CD14-positive monocyte (primary cell): ENCODE measurements at regions not wholly inside any gene's neighbourhood (a gene's known extent, or its start where the extent isn't known, plus 50 kb on each side); places are given as distances from the start of the nearest gene placed in this dataset.
A peak's percentile ranks its signal among the peaks of the same experiment; 100 is the strongest.

Source experiments
- DNase-seq, 3 donors: peaks; one replicate each; pipeline ENCODE4 v3.0.0-alpha.2; 2011 to 2022
- H2AFZ ChIP-seq: 2 replicates; pipeline ENCODE4 v1.6.0; 2012; ENCODE audit warnings: mild to moderate bottlenecking, low read depth, low read length, inconsistent platforms; ENCODE audit not compliant: insufficient read depth, poor library complexity, severe bottlenecking
- H3K27ac ChIP-seq, 2 donors: 1 replicate in 1 of 2; 2 replicates in 1 of 2; pipeline ENCODE4 v1.5.1; 2012 to 2013; ENCODE audit warnings: low read length in 2 of 2, control low read depth in 1 of 2, inconsistent platforms in 1 of 2, low read depth in 1 of 2, mild to moderate bottlenecking in 1 of 2
- H3K27me3 ChIP-seq, 2 donors: one replicate each; pipeline versions ENCODE4 v1.6.0 to v1.6.1; 2011 to 2013; ENCODE audit warnings: low read length in 2 of 2; ENCODE audit not compliant: control insufficient read depth in 2 of 2, insufficient read depth in 2 of 2
- H3K36me3 ChIP-seq, 2 donors: replicated peaks in 1 of 2; 1 replicate in 1 of 2; 2 replicates in 1 of 2; pipeline versions ENCODE4 v1.5.1 to v1.6.1; 2012 to 2013; ENCODE audit warnings: low read length in 2 of 2, control low read depth in 1 of 2, inconsistent platforms in 1 of 2, mild to moderate bottlenecking in 1 of 2; ENCODE audit not compliant: insufficient read depth in 2 of 2, control insufficient read depth in 1 of 2
- H3K4me1 ChIP-seq, 2 donors: 1 replicate in 1 of 2; 2 replicates in 1 of 2; pipeline versions ENCODE4 v1.5.1 to v1.6.1; 2012 to 2013; ENCODE audit warnings: low read length in 2 of 2, control low read depth in 1 of 2, inconsistent platforms in 1 of 2, mild to moderate bottlenecking in 1 of 2, moderate library complexity in 1 of 2; ENCODE audit not compliant: insufficient read depth in 2 of 2, control insufficient read depth in 1 of 2
- H3K4me2 ChIP-seq: replicated peaks from 2 replicates; pipeline ENCODE3; 2012; ENCODE audit warnings: low read length, moderate library complexity, mild to moderate bottlenecking; ENCODE audit not compliant: poor library complexity, severe bottlenecking; ENCODE audit errors: extremely low read depth
- H3K4me3 ChIP-seq, 3 experiments: fragments of 200-600 bp in 1 of 3; sonication (generic) in 1 of 3; replicated peaks in 1 of 3; 1 replicate in 2 of 3; 2 replicates in 1 of 3; pipeline ENCODE4 v1.5.1; 2011 to 2013; ENCODE audit warnings: low read length in 3 of 3, mild to moderate bottlenecking in 3 of 3, control low read depth in 2 of 3, low read depth in 2 of 3, inconsistent platforms in 1 of 3, moderate library complexity in 1 of 3
- H3K79me2 ChIP-seq: 2 replicates; pipeline ENCODE4 v1.6.0; 2012; ENCODE audit warnings: mild to moderate bottlenecking, control low read depth, inconsistent platforms, low read length, moderate library complexity; ENCODE audit not compliant: insufficient read depth
- H3K9ac ChIP-seq: 2 replicates; pipeline ENCODE4 v1.6.0; 2017; ENCODE audit warnings: low read length, mild to moderate bottlenecking; ENCODE audit not compliant: insufficient read depth, poor library complexity, severe bottlenecking
- H3K9me3 ChIP-seq, 2 donors: replicated peaks in 1 of 2; 1 replicate in 1 of 2; 2 replicates in 1 of 2; pipeline versions ENCODE4 v1.5.1 to v1.6.1; 2012 to 2013; ENCODE audit warnings: low read length in 2 of 2, control low read depth in 1 of 2; ENCODE audit not compliant: control insufficient read depth in 1 of 2, insufficient read depth in 1 of 2
- H4K20me1 ChIP-seq: 2 replicates; pipeline ENCODE4 v1.6.0; 2012; ENCODE audit warnings: mild to moderate bottlenecking, low read length, control low read depth, moderate library complexity; ENCODE audit not compliant: insufficient read depth
- H3K27ac Mint-ChIP-seq, 7 donors: one replicate each; pipeline ENCODE4 v1.8.0; 2020; ENCODE audit warnings: mild to moderate bottlenecking in 7 of 7, mixed read lengths in 7 of 7, moderate library complexity in 6 of 7, inconsistent platforms in 2 of 7
- H3K27me3 Mint-ChIP-seq, 3 donors: one replicate each; pipeline ENCODE4 v1.8.0; 2021 to 2022; ENCODE audit warnings: low read depth in 3 of 3, mild to moderate bottlenecking in 3 of 3, mixed read lengths in 3 of 3, moderate library complexity in 3 of 3, inconsistent platforms in 1 of 3
- H3K36me3 Mint-ChIP-seq, 2 donors: one replicate each; pipeline ENCODE4 v1.8.0; 2020; ENCODE audit warnings: mixed read lengths in 2 of 2, inconsistent platforms in 1 of 2, mild to moderate bottlenecking in 1 of 2
- H3K4me1 Mint-ChIP-seq: one replicate; pipeline ENCODE4 v1.8.0; 2020; ENCODE audit warnings: mild to moderate bottlenecking, mixed read lengths
- H3K4me3 Mint-ChIP-seq, 2 donors: one replicate each; pipeline ENCODE4 v1.8.0; 2020; ENCODE audit warnings: mild to moderate bottlenecking in 2 of 2, mixed read lengths in 2 of 2, moderate library complexity in 1 of 2
- H3K9me3 Mint-ChIP-seq, 7 donors: one replicate each; pipeline ENCODE4 v1.8.0; 2020 to 2022; ENCODE audit warnings: mixed read lengths in 7 of 7, mild to moderate bottlenecking in 6 of 7, moderate library complexity in 6 of 7, inconsistent platforms in 2 of 7
- WGBS: methylation state at CpG from one replicate; pipeline ENCODE4 v1.1.5; 2013; ENCODE audit warnings: missing lambda C conversion rate; ENCODE audit not compliant: insufficient coverage; 5-methylcytosine and 5-hydroxymethylcytosine counted together
- intact Hi-C, 2 donors: fragments of 100-400 bp; cut with micrococcal nuclease; formaldehyde crosslinking; loops; one replicate each; pipeline versions ENCODE4 v1.15.0 to v1.15.1; 2023
- TF ChIP-seq, protein P1 (sequence below): fragments of 200-600 bp; IDR thresholded peaks from one replicate; pipeline ENCODE4 v1.8.0; 2022; ENCODE audit warnings: antibody characterized with exemption, mild to moderate bottlenecking

DNA sequence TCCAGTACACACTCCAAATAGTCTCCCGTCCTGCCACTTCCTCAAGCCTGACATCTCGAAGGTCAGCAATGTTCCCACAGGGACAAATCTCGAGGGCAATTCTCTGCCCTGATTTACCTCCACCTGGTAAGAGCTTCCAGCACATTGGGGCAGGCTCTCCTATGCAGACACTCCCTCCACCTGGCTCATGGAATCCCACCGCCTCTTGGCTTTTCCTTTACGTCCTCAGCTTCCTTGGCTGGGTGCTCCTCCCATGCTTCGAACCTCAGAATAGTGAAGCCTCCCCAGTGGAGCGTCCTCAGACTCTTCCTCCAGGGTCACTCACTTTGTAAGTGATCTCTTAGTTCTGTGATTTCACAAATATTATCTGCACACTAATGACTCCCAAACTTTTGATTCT is 205.2 kb upstream of the ECI2 start:
- H3K4me3 ChIP-seq, result no peak overlapping the region
- intact Hi-C loops, result no loop called here
- WGBS, result 89% methylated on average over 7 of the region's 7 CpGs
- H3K4me3 Mint-ChIP-seq, result no peak overlapping the region
- no peak for DNase-seq
- H4K20me1 ChIP-seq, result no peaks in the 10 kb centered on the region
- no peaks in the 10 kb centered on the region for H3K9me3 ChIP-seq
- H3K4me2 ChIP-seq, result no peak overlapping the region
- no peak overlapping the region for H2AFZ ChIP-seq
- TF ChIP-seq, protein P1, sequence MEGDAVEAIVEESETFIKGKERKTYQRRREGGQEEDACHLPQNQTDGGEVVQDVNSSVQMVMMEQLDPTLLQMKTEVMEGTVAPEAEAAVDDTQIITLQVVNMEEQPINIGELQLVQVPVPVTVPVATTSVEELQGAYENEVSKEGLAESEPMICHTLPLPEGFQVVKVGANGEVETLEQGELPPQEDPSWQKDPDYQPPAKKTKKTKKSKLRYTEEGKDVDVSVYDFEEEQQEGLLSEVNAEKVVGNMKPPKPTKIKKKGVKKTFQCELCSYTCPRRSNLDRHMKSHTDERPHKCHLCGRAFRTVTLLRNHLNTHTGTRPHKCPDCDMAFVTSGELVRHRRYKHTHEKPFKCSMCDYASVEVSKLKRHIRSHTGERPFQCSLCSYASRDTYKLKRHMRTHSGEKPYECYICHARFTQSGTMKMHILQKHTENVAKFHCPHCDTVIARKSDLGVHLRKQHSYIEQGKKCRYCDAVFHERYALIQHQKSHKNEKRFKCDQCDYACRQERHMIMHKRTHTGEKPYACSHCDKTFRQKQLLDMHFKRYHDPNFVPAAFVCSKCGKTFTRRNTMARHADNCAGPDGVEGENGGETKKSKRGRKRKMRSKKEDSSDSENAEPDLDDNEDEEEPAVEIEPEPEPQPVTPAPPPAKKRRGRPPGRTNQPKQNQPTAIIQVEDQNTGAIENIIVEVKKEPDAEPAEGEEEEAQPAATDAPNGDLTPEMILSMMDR, result no peak
- H3K27ac ChIP-seq, result no peak overlapping the region
- no peak overlapping the region for H3K27ac Mint-ChIP-seq
- H3K9ac ChIP-seq, result no peak overlapping the region
- H3K4me1 ChIP-seq, result peaks cover 0 to 5% of the 10 kb centered on the region in 2 donors
- H3K27me3 Mint-ChIP-seq, result peaks cover 0 to 2% (median under 1%) of the 10 kb centered on the region in 3 donors
- H3K36me3 ChIP-seq, result no peaks in the 10 kb centered on the region
- H3K4me1 Mint-ChIP-seq, result peaks cover 12% of the 10 kb centered on the region
- no peaks in the 10 kb centered on the region for H3K79me2 ChIP-seq
- no peaks in the 10 kb centered on the region for H3K36me3 Mint-ChIP-seq
- H3K9me3 Mint-ChIP-seq, result peaks cover 0 to 6% (median 2%) of the 10 kb centered on the region in 7 donors
- no peaks in the 10 kb centered on the region for H3K27me3 ChIP-seq

DNA sequence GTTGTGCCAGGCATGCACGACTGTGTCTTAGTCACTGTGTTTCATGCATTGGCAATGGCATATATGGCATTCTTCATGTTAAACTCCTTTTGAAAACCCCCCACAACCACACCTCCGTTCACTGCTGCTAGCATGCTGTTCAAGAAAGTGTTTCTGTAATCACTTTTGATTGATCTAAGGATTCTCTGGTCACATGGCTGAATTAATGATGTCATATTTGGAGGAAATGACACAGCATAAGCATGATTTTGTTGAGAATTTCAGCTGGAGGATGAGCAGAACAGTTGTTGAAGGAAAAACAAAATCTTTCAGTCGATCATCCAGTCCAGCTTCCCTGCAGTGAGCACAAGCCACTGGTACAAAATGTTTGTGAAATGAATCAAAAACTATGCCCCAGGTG is 203.5 kb upstream of the ECI2 start:
- no peak overlapping the region for H2AFZ ChIP-seq
- H3K9me3 ChIP-seq, result no peaks in the 10 kb centered on the region
- H3K4me1 Mint-ChIP-seq, result peaks cover 3% of the 10 kb centered on the region
- no peak for DNase-seq
- no peak overlapping the region for H3K4me2 ChIP-seq
- H4K20me1 ChIP-seq, result no peaks in the 10 kb centered on the region
- H3K4me3 Mint-ChIP-seq, result no peak overlapping the region
- H3K9me3 Mint-ChIP-seq, result peaks cover 0 to 6% (median 2%) of the 10 kb centered on the region in 7 donors
- no peaks in the 10 kb centered on the region for H3K79me2 ChIP-seq
- TF ChIP-seq, protein P1, result no peak
- no peaks in the 10 kb centered on the region for H3K4me1 ChIP-seq
- H3K4me3 ChIP-seq, result no peak overlapping the region
- H3K36me3 ChIP-seq, result no peaks in the 10 kb centered on the region
- H3K27ac Mint-ChIP-seq, result peak overlapping the region in 1 of 7 donors; percentile 43
- no peaks in the 10 kb centered on the region for H3K27me3 ChIP-seq
- WGBS, result 87% methylated on average over 2 of the region's 3 CpGs
- H3K9ac ChIP-seq, result no peak overlapping the region
- intact Hi-C loops, result no loop called here
- H3K27me3 Mint-ChIP-seq, result peaks cover 0 to 4% (median 2%) of the 10 kb centered on the region in 3 donors
- no peaks in the 10 kb centered on the region for H3K36me3 Mint-ChIP-seq
- H3K27ac ChIP-seq, result no peak overlapping the region
